Nephron progenitor cell (in vitro differentiated cells): ENCODE measurements at regions not wholly inside any gene's neighbourhood (a gene's known extent, or its start where the extent isn't known, plus 50 kb on each side); places are given as distances from the start of the nearest gene placed in this dataset.

Source experiments
- DNase-seq: peaks from one replicate; pipeline ENCODE4 v3.0.0; 2021
- H3K27ac Mint-ChIP-seq: 2 replicates; pipeline ENCODE4 v1.8.0; 2021; ENCODE audit warnings: mild to moderate bottlenecking, moderate library complexity, mixed read lengths
- H3K27me3 Mint-ChIP-seq: 2 replicates; pipeline ENCODE4 v1.8.0; 2021; ENCODE audit warnings: mild to moderate bottlenecking, low read depth, mixed read lengths; ENCODE audit not compliant: poor library complexity
- H3K36me3 Mint-ChIP-seq: 2 replicates; pipeline ENCODE4 v1.8.0; 2021; ENCODE audit warnings: low read depth, mixed read lengths
- H3K4me1 Mint-ChIP-seq: 2 replicates; pipeline ENCODE4 v1.8.0; 2021; ENCODE audit warnings: mixed read lengths
- H3K4me3 Mint-ChIP-seq: 2 replicates; pipeline ENCODE4 v1.8.0; 2021; ENCODE audit warnings: mild to moderate bottlenecking, moderate library complexity, mixed read lengths
- H3K9me3 Mint-ChIP-seq: 2 replicates; pipeline ENCODE4 v1.8.0; 2021; ENCODE audit warnings: mild to moderate bottlenecking, moderate library complexity, mixed read lengths
- TF ChIP-seq, protein P1 (sequence below): fragments of 200-600 bp; sonication (generic); IDR thresholded peaks from 2 replicates; pipeline ENCODE4 v1.5.0; 2021; ENCODE audit warnings: antibody characterized with exemption

GRCh38 chr4:158025131-158025530 lies 147.7 kb downstream of the GASK1B start:
- peaks cover 2% of the 10 kb centered on the region for H3K27me3 Mint-ChIP-seq
- peaks cover 3% of the 10 kb centered on the region for H3K4me1 Mint-ChIP-seq
- H3K4me3 Mint-ChIP-seq, result no peak overlapping the region
- no peaks in the 10 kb centered on the region for H3K36me3 Mint-ChIP-seq
- no peak for DNase-seq
- no peak overlapping the region for H3K27ac Mint-ChIP-seq
- peaks cover 12% of the 10 kb centered on the region for H3K9me3 Mint-ChIP-seq
- TF ChIP-seq, protein P1, sequence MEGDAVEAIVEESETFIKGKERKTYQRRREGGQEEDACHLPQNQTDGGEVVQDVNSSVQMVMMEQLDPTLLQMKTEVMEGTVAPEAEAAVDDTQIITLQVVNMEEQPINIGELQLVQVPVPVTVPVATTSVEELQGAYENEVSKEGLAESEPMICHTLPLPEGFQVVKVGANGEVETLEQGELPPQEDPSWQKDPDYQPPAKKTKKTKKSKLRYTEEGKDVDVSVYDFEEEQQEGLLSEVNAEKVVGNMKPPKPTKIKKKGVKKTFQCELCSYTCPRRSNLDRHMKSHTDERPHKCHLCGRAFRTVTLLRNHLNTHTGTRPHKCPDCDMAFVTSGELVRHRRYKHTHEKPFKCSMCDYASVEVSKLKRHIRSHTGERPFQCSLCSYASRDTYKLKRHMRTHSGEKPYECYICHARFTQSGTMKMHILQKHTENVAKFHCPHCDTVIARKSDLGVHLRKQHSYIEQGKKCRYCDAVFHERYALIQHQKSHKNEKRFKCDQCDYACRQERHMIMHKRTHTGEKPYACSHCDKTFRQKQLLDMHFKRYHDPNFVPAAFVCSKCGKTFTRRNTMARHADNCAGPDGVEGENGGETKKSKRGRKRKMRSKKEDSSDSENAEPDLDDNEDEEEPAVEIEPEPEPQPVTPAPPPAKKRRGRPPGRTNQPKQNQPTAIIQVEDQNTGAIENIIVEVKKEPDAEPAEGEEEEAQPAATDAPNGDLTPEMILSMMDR, result no peak

DNA sequence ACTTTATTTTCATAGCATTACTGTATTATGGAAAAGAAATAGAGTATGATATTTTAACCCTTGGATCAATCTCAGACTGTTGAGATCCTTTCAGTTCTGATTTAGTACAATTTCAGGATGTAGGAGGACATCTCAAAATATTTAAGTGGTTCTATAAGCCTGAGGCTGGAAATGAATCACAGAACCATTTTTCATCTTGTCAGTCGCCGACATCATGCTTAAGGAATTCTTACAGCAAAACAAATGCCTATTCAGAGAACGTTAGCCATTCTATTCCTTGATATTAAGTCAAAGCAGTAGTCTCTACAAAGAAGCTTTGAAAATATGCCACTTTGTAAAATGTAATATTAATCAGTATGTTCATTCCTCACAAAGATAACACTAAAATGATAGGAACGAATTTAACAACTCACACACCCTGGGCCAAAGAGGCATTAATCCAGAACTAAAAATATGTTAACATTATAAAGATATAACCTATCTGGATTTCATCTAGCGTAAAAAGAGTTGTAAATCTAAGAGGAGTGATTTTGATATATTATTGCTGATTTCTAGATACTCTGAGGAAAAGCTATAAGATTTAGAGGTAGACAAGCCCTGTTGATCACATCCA lies 152.0 kb downstream of the GASK1B start:
- peaks cover 10% of the 10 kb centered on the region for H3K4me1 Mint-ChIP-seq
- no peak for DNase-seq
- H3K4me3 Mint-ChIP-seq, result no peak overlapping the region
- TF ChIP-seq, protein P1, result no peak
- peaks cover 2% of the 10 kb centered on the region for H3K27me3 Mint-ChIP-seq
- no peaks in the 10 kb centered on the region for H3K36me3 Mint-ChIP-seq
- H3K27ac Mint-ChIP-seq, result no peak overlapping the region
- no peaks in the 10 kb centered on the region for H3K9me3 Mint-ChIP-seq

- Mint-ChIP-seq H3K27ac (peak overlapping the region; percentile 65), H3K36me3 (no peaks in the 10 kb centered on the region), H3K4me3 (no peak overlapping the region), H3K4me1 (peaks cover 10% of the 10 kb centered on the region), H3K27me3 (no peaks in the 10 kb centered on the region), H3K9me3 (no peaks in the 10 kb centered on the region)
- no peak for DNase-seq
- TF ChIP-seq, protein P1, result no peak
Observed at GRCh38 chr4:158020176-158020575, 152.6 kb downstream of the GASK1B start.

GRCh38 chr4:158018831-158019230 lies 154.0 kb downstream of the GASK1B start:
- H3K9me3 Mint-ChIP-seq, result no peaks in the 10 kb centered on the region
- no peak overlapping the region for H3K4me3 Mint-ChIP-seq
- no peak overlapping the region for H3K27ac Mint-ChIP-seq

DNA sequence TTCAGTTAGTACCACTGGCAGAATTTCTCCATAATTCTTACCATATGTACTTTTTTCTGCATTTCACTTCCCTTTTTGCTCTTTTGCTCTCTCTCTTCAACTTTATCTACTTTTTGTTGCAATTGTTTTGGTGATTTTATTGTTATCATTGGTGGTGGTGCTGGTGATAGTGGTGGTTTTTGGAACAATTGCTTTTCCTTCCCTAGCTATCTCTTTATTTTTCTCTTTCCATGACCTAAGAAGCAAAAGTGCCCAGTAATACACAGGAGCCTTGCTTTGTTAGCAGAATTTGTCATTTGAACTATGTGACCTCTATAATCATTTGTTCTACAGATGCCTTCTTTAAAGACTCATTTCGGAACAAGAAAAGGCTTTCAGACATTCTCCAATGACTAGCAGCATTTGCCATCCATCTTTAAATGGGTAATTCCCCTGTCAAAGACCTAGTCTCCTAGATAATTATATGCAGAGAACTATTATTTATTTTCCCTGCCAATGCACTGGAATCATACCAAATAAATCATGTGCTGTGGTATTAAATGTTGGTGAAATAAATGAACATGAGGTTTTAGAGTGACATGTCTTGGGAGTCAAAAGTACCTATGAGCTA lies 154.5 kb downstream of the GASK1B start:
- no peak overlapping the region for H3K4me3 Mint-ChIP-seq
- no peaks in the 10 kb centered on the region for H3K27me3 Mint-ChIP-seq
- H3K36me3 Mint-ChIP-seq, result no peaks in the 10 kb centered on the region
- H3K27ac Mint-ChIP-seq, result no peak overlapping the region
- TF ChIP-seq, protein P1, result no peak
- H3K9me3 Mint-ChIP-seq, result no peaks in the 10 kb centered on the region
- peaks cover 12% of the 10 kb centered on the region for H3K4me1 Mint-ChIP-seq
- no peak for DNase-seq

More at GRCh38 chr4:158018831-158019230, 154.0 kb downstream of the GASK1B start:
- Mint-ChIP-seq H3K4me1 (peaks cover 10% of the 10 kb centered on the region), H3K27me3 (no peaks in the 10 kb centered on the region), H3K36me3 (no peaks in the 10 kb centered on the region)
- TF ChIP-seq, protein P1, result no peak
- DNase-seq, result no peak

DNA sequence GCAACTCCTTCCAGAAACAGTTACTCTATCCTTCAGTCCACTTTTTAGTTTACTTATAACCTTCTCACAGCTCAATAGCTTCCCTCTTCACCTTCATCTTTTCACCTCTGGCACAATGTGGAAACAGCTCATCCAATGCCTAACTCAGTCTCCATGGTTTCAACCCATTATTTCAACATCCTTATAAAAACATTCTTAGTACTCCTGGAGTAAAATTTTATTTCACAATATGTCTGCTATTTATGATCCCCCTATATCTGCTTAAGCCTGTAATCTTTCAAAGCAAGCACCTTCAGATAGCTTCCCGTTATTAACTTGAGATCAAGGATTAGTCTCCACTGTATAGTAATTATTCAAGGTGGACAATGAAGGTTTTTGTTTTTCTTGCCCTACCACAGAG lies 156.3 kb downstream of the GASK1B start:
- H3K9me3 Mint-ChIP-seq, result no peaks in the 10 kb centered on the region
- H3K36me3 Mint-ChIP-seq, result no peaks in the 10 kb centered on the region
- H3K27ac Mint-ChIP-seq, result no peak overlapping the region
- no peaks in the 10 kb centered on the region for H3K27me3 Mint-ChIP-seq
- H3K4me1 Mint-ChIP-seq, result peaks cover 16% of the 10 kb centered on the region
- TF ChIP-seq, protein P1, result no peak
- DNase-seq, result no peak
- H3K4me3 Mint-ChIP-seq, result no peak overlapping the region
